ENCODE measurements at regions not wholly inside any gene's neighbourhood (a gene's known extent, or its start where the extent isn't known, plus 50 kb on each side); places are given as distances from the start of the nearest gene placed in this dataset.

GRCh38 chr1:117802531-117803257 is 126.7 kb downstream of the GDAP2 start:
- TF ChIP-seq CTCF (IDR thresholded peaks at IDR 0.05): no peak
- no peak for TF ChIP-seq POLR2A (IDR thresholded peaks at IDR 0.05)
